Nephron progenitor cell (in vitro differentiated cells): ENCODE measurements at regions not wholly inside any gene's neighbourhood (a gene's known extent, or its start where the extent isn't known, plus 50 kb on each side); places are given as distances from the start of the nearest gene placed in this dataset.
"Not testable (repeated sequence)": the region's sequence is repeated elsewhere in the genome, so short reads cannot be mapped to it uniquely, and the experiment has no call there.

Experiments
- DNase-seq: peaks from one replicate; pipeline ENCODE4 v3.0.0; 2021
- H3K27ac Mint-ChIP-seq: 2 replicates; pipeline ENCODE4 v1.8.0; 2021; ENCODE audit warnings: mild to moderate bottlenecking, moderate library complexity, mixed read lengths
- H3K27me3 Mint-ChIP-seq: 2 replicates; pipeline ENCODE4 v1.8.0; 2021; ENCODE audit warnings: mild to moderate bottlenecking, low read depth, mixed read lengths; ENCODE audit not compliant: poor library complexity
- H3K36me3 Mint-ChIP-seq: 2 replicates; pipeline ENCODE4 v1.8.0; 2021; ENCODE audit warnings: low read depth, mixed read lengths
- H3K4me1 Mint-ChIP-seq: 2 replicates; pipeline ENCODE4 v1.8.0; 2021; ENCODE audit warnings: mixed read lengths
- H3K4me3 Mint-ChIP-seq: 2 replicates; pipeline ENCODE4 v1.8.0; 2021; ENCODE audit warnings: mild to moderate bottlenecking, moderate library complexity, mixed read lengths
- H3K9me3 Mint-ChIP-seq: 2 replicates; pipeline ENCODE4 v1.8.0; 2021; ENCODE audit warnings: mild to moderate bottlenecking, moderate library complexity, mixed read lengths
- TF ChIP-seq, protein P1 (sequence below): fragments of 200-600 bp; sonication (generic); IDR thresholded peaks from 2 replicates; pipeline ENCODE4 v1.5.0; 2021; ENCODE audit warnings: antibody characterized with exemption

DNA sequence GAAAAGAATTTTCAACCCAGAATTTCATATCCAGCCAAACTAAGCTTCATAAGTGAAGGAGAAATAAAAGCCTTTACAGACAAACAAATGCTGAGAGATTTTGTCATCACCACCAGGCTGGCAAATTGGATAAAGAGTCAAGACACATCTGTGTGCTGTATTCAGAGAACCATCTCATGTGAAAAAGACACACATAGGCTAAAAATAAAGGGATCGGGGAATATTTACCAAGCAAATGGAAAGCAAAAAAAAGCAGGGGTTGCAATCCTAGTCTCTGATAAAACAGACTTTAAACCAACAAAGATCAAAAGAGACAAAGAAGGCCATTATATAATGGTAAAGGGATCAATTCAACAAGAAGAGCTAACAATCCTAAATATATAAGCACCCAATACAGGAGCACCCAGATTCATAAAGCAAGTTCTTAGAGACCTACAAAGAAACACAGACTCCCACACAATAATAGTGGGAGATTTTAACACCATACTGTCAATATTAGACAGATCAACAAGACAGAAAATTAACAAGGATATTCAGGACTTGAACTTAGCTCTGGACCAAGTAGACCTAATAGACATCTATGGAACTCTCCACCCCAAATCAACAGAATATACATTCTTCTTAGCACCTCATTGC is 55.9 kb upstream of the ACSM6 start:
- peaks cover 27% of the 10 kb centered on the region for H3K9me3 Mint-ChIP-seq
- DNase-seq, H3K4me1 Mint-ChIP-seq, H3K4me3 Mint-ChIP-seq, H3K27me3 Mint-ChIP-seq: not testable (repeated sequence)
- peak overlapping the region; percentile 4 for H3K27ac Mint-ChIP-seq
- peaks cover 36% of the 10 kb centered on the region for H3K36me3 Mint-ChIP-seq

DNA sequence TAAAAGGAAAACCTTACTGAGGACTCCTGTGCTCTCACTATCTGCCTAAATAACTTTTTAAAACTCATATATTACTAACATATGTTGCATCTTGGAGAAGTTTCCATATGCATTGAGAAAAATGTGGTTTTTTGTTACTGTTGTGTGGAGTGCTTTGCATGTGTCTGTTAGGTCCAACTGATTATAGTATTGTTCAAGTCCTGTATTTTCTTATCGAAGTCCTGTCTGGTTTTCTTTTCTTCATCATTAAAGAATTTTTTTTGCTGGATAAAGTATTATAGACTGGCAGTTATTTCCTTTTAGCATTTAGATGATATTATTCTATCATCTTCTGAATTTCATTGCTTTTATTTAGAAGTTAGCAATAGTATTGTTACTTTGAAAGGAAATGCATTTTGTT is 59.5 kb upstream of the ACSM6 start:
- peaks cover 25% of the 10 kb centered on the region for H3K36me3 Mint-ChIP-seq
- TF ChIP-seq, protein P1, sequence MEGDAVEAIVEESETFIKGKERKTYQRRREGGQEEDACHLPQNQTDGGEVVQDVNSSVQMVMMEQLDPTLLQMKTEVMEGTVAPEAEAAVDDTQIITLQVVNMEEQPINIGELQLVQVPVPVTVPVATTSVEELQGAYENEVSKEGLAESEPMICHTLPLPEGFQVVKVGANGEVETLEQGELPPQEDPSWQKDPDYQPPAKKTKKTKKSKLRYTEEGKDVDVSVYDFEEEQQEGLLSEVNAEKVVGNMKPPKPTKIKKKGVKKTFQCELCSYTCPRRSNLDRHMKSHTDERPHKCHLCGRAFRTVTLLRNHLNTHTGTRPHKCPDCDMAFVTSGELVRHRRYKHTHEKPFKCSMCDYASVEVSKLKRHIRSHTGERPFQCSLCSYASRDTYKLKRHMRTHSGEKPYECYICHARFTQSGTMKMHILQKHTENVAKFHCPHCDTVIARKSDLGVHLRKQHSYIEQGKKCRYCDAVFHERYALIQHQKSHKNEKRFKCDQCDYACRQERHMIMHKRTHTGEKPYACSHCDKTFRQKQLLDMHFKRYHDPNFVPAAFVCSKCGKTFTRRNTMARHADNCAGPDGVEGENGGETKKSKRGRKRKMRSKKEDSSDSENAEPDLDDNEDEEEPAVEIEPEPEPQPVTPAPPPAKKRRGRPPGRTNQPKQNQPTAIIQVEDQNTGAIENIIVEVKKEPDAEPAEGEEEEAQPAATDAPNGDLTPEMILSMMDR = no peak

DNA sequence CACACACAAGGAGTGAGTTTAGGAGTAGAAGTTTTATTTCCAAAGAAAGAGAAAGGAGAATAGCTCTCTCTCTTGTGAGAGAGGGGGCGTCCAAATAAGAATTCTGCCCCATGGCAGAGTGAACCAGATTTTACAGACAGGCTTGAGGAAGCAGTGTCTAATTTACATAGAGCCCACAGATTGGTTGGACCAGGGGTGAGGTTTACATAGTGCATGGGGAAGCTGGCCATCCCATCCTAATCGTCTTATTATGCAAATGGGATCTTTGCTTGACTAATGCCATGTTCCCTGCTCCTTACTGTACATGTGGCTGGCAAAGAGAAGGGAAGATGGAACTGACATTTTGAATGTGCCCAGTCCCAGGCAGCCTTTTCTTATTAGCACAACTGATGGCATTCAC is 60.0 kb upstream of the ACSM6 start:
- Mint-ChIP-seq H3K9me3 (peaks cover 13% of the 10 kb centered on the region), H3K4me3 (no peak overlapping the region), H3K36me3 (peaks cover 29% of the 10 kb centered on the region), H3K27ac (no peak overlapping the region), H3K4me1 (no peaks in the 10 kb centered on the region), H3K27me3 (no peaks in the 10 kb centered on the region)
- TF ChIP-seq, protein P1 = no peak
- no peak for DNase-seq

More for the DNA sequence above, 59.5 kb upstream of the ACSM6 start:
- Mint-ChIP-seq H3K27ac (no peak overlapping the region), H3K27me3 (no peaks in the 10 kb centered on the region), H3K4me3 (no peak overlapping the region), H3K9me3 (peaks cover 8% of the 10 kb centered on the region), H3K4me1 (no peaks in the 10 kb centered on the region)
- no peak for DNase-seq

DNA sequence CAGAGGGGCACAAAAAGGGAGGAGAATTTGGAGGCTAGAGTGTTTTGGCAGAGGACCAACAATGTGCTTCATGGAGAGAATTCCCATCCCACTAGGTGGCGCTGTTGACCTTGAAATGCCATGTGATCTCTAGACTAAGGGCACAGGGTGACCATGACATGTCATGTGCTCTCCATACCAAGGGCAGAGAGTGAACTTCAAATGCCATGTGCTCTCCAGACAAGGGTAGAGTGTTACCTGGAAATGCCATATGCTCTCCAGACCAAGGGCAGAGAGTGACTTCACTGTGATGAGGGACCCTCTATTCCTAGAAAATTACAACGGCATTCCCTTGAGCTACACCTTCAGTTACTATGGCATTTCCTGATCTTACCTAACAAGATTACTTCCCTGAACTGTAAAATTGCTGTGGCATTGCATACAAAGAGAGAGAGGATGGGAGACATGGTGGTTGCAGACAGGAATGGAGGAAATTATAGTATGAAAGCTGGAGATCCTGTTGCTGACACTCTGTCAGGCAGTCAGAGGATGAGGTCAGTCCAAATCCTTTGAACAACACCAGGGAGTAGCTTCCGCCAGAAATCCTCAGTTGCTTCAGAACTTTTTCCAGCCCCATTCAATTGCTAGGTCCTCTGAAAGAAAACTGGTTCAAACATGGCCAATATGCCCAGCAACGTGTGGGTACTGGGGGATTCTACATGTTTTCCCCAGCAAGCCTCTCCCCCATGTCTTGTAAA is 60.9 kb upstream of the ACSM6 start:
- Mint-ChIP-seq H3K4me3 (no peak overlapping the region), H3K9me3 (peaks cover 14% of the 10 kb centered on the region), H3K27me3 (no peaks in the 10 kb centered on the region), H3K27ac (no peak overlapping the region), H3K4me1 (no peaks in the 10 kb centered on the region), H3K36me3 (peaks cover 36% of the 10 kb centered on the region)
- peak; percentile 82 for DNase-seq
- TF ChIP-seq, protein P1 = peak; percentile 75

DNA sequence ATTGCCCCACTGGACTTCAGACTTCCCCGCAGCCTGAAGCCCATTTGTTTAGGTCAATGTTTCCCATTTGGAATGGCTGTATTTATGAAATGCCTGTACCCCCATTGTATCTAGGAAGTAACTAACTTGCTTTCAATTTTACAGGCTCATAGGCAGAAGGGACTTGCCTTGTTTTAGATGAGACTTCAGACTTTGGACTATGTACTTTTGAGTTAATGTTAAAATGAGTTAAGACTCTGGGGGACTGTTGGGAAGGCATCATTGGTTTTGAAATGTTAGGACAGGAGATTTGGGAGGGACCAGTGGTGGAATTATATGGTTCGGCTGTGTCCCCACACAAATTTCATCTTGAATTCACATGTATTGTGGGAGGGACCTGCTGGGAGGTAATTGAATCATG is 61.1 kb upstream of the CYP2C8 start:
- not testable (repeated sequence) for H3K27ac Mint-ChIP-seq, H3K4me1 Mint-ChIP-seq, DNase-seq, H3K4me3 Mint-ChIP-seq, H3K27me3 Mint-ChIP-seq
- H3K9me3 Mint-ChIP-seq = peaks cover 14% of the 10 kb centered on the region
- peaks cover 36% of the 10 kb centered on the region for H3K36me3 Mint-ChIP-seq

DNA sequence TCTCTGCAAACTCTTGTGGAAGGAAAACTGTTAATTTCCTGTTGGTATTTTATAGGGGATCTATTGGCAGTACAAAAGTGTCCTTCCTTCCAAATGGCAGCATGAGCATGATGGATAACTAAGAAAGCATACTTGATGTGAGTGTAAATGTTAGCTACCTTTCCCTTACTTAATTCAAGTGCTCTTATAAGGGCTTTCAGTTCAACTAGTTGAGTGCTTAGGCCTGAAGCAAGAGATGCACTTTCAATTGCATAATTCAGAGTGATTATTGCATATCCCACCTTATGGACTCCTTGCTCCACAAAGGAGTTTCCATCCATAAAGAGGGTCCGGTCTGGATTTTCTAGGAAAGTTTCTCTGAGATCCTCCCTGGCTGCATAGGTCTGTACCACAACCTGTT is 56.3 kb upstream of the CYP2C8 start:
- Mint-ChIP-seq H3K27me3 (peaks cover 4% of the 10 kb centered on the region), H3K9me3 (peaks cover 33% of the 10 kb centered on the region), H3K36me3 (peaks cover 38% of the 10 kb centered on the region), H3K27ac (no peak overlapping the region), H3K4me3 (no peak overlapping the region), H3K4me1 (no peaks in the 10 kb centered on the region)
- TF ChIP-seq, protein P1 = no peak
- DNase-seq = no peak

DNA sequence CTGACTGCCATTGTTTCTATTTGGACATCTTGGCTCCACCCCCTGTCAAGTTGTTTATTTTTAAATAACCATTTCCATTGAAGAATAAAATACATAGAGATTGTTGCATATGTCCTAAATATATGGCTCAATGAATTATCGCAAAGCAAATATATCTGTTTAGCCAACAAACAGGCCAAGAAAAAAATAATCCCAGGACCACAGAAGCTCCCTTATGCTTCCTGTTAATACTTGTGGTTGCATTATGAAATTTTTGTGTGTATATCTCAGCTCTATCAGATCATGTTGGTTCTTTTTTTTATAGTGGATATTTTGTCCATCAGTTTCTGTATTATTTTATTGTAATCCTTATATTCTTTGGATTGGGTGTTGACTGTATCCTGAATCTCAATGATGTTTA is 53.4 kb upstream of the CYP2C8 start:
- peaks cover 50% of the 10 kb centered on the region for H3K9me3 Mint-ChIP-seq
- TF ChIP-seq, protein P1 = no peak
- peaks cover 26% of the 10 kb centered on the region for H3K36me3 Mint-ChIP-seq
- H3K4me3 Mint-ChIP-seq = no peak overlapping the region
- DNase-seq = no peak
- H3K27me3 Mint-ChIP-seq = peaks cover 6% of the 10 kb centered on the region
- H3K4me1 Mint-ChIP-seq = no peaks in the 10 kb centered on the region
- no peak overlapping the region for H3K27ac Mint-ChIP-seq
